ENCODE measurements at regions not wholly inside any gene's neighbourhood (a gene's known extent, or its start where the extent isn't known, plus 50 kb on each side); places are given as distances from the start of the nearest gene placed in this dataset.

GRCh38 chr6:104574135-104574750 lies 285.5 kb downstream of the HACE1 start:
- DNase-seq (ENCODE audit: low spot score), result no peak

GRCh38 chr6:104573350-104573749 lies 286.4 kb downstream of the HACE1 start:
- DNase-seq (ENCODE audit: low spot score), result no peak

- DNase-seq (ENCODE audit: low spot score), result no peak
Observed at GRCh38 chr6:104572901-104573300, 286.8 kb downstream of the HACE1 start.

GRCh38 chr6:104566411-104566810 lies 293.3 kb downstream of the HACE1 start:
- no peak for DNase-seq (ENCODE audit: low spot score)

- DNase-seq (ENCODE audit: low spot score), result no peak
Observed at GRCh38 chr6:104563306-104563705, 296.4 kb downstream of the HACE1 start.

- no peak for DNase-seq (ENCODE audit: low spot score)
Observed at GRCh38 chr6:104559435-104560202, 300.1 kb downstream of the HACE1 start.

GRCh38 chr6:104558746-104559145 lies 301.0 kb downstream of the HACE1 start:
- no peak for DNase-seq (ENCODE audit: low spot score)

- DNase-seq (ENCODE audit: low spot score), result no peak
Observed at GRCh38 chr6:104548297-104548696, 311.4 kb downstream of the HACE1 start.

- no peak for DNase-seq (ENCODE audit: low spot score)
Observed at GRCh38 chr6:104541411-104541810, 318.3 kb downstream of the HACE1 start.

GRCh38 chr6:104540743-104541142 lies 319.0 kb downstream of the HACE1 start:
- no peak for DNase-seq (ENCODE audit: low spot score)

GRCh38 chr6:104539173-104539572 lies 320.5 kb downstream of the HACE1 start:
- DNase-seq (ENCODE audit: low spot score), result no peak

GRCh38 chr6:104537872-104538271 lies 321.8 kb downstream of the HACE1 start:
- no peak for DNase-seq (ENCODE audit: low spot score)

GRCh38 chr6:104537180-104537579 lies 322.5 kb downstream of the HACE1 start:
- DNase-seq (ENCODE audit: low spot score), result no peak

GRCh38 chr6:104532462-104532861 lies 327.3 kb downstream of the HACE1 start:
- DNase-seq (ENCODE audit: low spot score), result no peak

- DNase-seq (ENCODE audit: low spot score), result no peak
Observed at GRCh38 chr6:104531646-104532045, 328.1 kb downstream of the HACE1 start.

GRCh38 chr6:104527761-104528415 lies 331.8 kb downstream of the HACE1 start:
- no peak for DNase-seq (ENCODE audit: low spot score)

GRCh38 chr6:104527311-104527710 lies 332.4 kb downstream of the HACE1 start:
- no peak for DNase-seq (ENCODE audit: low spot score)

- DNase-seq (ENCODE audit: low spot score), result no peak
Observed at GRCh38 chr6:104526376-104526775, 333.3 kb downstream of the HACE1 start.

GRCh38 chr6:104525677-104526322 lies 333.9 kb downstream of the HACE1 start:
- peak; percentile 40 for DNase-seq (ENCODE audit: low spot score)

GRCh38 chr6:104522533-104522932 lies 337.2 kb downstream of the HACE1 start:
- DNase-seq (ENCODE audit: low spot score), result no peak

- no peak for DNase-seq (ENCODE audit: low spot score)
Observed at GRCh38 chr6:104521176-104521575, 338.5 kb downstream of the HACE1 start.

GRCh38 chr6:104519566-104519965 lies 340.2 kb downstream of the HACE1 start:
- no peak for DNase-seq (ENCODE audit: low spot score)

- DNase-seq (ENCODE audit: low spot score), result no peak
Observed at GRCh38 chr6:104509355-104509754, 350.4 kb downstream of the HACE1 start.

Measured in HuH-7.5 (cell line).